Stimulated activated naive CD4-positive, alpha-beta T cell (primary cell): ENCODE measurements at regions not wholly inside any gene's neighbourhood (a gene's known extent, or its start where the extent isn't known, plus 50 kb on each side); places are given as distances from the start of the nearest gene placed in this dataset.
"Not testable (repeated sequence)": the region's sequence is repeated elsewhere in the genome, so short reads cannot be mapped to it uniquely, and the experiment has no call there.

ENCODE experiments used
- DNase-seq, 6 experiments: peaks; one replicate each; lab custom pipeline; 2025; lab: John Stamatoyannopoulos, UW

DNA sequence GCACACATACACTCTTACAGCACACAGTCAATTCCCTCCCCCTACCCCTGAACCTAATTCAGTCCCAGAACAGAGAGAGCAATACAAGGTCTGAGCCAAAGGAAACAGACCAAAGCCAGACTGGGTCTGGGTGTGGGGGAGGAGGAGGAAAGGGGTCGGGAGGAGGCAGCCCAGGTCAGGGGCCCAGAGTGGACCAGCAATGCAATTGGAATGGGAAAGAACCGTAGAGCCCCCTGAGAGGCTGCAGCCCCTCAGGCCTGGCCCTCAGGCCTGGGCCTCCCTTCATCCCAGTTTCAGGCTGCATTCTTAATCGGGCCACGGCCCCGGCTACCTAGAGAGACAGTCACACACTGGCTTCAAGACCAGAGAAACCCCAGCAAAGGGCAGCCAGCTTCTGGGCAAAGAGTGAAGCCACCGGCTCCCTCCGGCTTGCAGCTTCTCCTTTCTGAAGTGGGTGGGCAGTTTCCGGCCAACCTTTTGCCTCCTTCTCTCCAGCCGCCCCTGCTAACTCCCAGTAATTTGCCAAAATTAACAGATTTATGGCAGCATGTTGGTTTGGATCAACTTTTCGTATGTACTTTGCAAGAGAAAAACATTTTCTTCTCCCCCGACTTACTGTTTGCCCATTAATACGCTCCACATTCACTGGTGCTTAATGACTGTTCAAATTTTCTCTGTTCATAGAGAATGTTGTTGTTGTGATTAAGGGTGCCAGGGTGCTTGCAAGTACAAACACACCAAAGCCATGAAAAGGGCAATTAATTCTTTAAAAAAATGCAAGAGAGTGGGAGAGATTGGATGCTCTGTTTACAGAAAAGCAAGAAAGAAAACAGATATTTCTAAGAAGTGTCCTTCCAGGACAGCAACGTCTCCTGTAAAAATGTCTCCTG is 488.3 kb downstream of the MN1 start:
- DNase-seq, result no peak

DNA sequence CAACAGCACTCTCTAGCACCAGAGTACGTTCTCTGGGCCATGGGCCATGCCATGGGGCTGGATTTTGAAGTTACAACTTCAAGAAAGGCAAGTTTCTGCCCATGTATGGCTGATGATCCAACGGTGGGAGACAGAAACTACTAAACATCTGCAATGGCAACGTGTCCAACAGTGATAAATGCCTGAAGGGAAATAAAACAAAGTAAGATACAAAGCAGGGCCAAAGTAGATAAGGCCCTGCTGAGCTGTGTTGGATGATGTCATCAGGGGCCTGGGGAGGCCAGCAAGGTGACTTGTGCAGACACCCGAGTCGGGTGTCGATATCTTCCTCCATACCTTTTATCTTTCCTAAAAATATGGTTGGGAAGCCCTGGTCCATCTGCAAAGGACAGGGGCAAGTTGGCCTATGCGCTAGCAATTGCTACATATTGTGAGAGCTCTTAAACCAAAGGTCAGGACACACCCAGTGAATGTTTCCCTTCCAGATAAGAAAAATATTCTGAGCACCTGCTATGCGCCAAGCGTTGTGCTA is 487.2 kb downstream of the MN1 start:
- no peak for DNase-seq

DNA sequence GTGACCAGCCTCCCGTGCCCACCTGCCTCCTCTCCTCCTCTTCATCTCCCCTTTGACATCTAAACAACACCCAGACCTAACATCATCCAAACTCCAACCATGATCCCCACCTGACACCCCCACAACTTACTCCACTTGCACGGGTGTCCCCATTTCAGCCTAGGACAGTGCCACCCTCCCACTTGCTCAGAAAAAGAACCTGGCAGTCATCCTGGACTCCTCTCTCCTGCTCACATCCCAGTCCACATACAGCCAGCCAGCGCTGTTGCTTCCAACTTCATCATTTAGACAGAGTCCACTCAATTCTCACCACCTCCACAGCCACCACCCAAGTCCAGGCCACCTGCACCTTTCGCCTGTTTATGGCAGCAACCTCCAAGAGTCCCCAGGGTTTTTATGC is 485.7 kb downstream of the MN1 start:
- no peak for DNase-seq

DNA sequence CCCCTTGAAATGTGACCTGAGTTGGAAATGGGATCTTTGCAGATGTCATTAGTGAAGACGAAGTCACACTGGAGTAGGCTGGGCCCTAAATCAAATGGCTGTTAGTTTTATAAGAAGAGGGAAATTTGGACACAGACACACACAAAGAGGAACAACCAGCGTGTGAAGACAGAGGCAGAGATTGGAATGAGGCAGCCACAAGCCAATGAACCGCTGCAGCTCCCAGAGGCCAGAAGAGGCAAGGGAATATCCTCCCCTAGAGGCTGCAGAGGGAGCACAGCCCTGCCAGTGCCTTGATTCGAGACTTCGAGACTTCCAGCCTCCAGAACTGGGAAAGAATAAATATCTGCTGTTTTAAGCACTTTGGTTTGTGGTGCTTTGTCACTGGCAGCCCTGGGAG is 484.5 kb downstream of the MN1 start:
- no peak for DNase-seq

DNA sequence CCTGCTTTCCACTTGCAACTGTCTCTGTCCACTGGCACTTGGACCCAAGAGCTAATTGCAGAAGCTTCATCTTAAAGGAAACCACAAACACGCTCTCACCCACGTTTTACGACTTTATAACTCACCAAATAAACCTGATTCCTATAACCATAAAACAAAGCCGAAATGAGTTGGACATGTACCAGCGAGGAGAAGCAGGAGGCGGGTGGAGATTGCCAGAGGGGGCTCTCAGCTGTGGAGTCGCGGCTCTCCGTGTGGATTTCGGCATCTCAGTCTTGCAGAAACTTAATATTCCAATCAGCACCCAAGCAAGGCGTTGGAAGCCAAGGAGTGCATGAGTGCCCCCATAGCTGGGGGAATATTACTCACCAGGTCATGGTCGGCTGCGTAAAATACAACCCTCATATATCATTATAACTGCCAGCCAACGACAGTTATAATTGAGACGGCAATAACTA is 483.6 kb downstream of the MN1 start:
- no peak for DNase-seq

DNA sequence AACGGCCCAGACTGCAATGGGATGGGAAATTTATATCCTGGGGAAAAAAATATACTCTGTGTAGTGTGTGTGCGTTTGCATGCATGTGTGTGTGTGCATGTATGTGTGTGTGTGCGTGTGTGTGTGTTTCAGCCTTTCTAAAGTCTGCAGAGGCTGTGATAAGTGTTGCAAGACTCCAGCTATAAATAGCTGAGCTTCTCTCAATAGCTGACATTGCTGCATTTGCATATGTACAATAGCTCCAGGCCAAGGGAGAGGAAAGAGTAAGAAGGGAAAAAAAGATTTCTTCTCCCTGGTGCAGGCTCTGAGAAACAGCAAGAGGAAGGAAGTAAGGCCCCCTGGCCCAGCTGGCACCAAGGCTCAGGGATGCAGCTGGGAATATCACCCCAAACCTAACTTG is 483.0 kb downstream of the MN1 start:
- DNase-seq, result no peak

DNA sequence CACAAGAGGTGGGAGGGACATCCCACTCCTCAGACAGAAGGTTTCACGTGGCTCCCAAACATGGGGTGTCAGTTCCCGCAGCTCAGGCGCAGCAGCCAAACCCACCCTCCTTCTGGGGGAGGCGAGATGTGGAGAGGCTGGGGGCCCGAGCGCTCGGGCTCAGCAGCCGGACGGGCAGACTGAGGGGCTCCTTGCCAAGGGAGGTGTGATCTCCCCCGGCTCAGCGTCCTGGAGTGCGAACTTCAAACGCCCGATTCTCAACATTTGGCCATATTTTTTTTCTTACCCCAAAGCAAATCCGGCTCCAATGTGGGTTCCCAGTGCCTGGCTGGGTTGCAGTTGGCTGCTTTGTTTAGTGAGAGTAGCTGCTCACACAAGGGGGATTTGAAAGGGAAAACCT is 477.9 kb downstream of the MN1 start:
- no peak for DNase-seq

DNA sequence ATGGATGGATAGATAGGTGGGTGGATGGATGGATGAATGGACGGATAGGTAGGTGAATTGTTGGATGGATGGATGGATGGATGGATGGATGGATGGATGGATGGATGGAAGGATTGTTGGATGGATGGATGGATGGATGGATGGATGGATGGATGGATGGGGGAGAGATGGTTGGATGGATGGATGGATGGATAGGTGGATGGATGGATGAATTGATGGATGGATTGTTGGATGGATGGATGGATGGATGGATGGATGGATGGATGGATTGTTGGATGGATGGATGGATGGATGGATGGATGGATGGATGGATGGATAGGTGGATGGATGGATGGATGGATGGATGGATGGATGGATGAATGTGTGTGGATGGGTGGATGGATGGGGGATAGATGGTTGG is 476.6 kb downstream of the MN1 start:
- DNase-seq, result not testable (repeated sequence)

DNA sequence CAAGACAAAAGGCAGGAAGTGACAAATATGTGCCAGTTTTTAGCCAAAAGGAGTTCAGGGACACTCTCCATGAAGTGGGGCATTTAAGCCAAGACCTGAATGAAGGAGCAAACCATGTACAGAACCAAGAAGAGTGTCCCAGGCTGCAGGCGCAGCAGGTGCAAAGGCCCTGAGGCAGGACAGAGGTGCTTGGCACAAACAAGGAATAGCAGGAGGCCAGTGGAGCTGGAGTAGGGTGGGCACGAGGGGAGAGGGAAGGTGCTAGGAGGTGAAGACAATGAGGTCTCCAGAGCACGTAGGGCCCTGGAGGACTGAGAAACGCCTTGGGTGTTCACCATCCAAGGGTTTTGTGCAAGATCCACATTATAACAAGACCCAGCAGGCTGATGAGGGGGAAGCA is 474.1 kb downstream of the MN1 start:
- DNase-seq, result no peak

DNA sequence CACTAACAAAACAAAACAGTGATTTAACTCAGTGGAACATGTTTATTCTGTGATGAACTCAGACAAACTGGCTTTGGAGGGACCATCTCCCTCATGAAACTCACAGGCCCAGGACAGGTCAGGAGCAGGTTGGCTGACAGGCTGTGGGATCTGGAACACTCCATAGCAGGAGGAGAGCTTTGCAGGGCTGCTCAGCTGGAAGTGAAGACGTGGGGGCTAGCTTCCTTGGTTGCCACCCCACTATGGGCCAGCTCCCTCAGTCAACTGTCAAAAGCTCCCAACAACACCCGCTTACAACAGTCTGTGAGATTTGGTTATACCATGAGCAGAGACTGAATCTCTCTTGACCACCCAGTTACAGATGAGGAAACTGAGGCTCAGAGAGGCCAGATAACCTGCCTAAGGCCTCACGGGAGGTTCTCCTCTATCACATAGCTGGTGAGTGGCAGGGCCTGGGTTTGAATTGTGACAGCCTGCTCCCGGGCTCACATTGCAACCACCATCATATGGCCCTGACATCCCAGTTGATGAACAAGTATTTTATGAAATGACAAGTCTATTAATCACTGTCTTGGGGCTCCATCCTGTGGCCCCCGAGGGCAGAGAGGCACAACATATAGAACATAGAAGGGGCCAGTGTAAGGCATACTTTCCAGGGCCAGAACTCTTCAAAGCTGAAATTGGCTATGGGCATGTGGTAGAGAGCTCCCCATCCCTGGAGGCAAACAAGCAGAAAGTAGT is 473.4 kb downstream of the MN1 start:
- no peak for DNase-seq

DNA sequence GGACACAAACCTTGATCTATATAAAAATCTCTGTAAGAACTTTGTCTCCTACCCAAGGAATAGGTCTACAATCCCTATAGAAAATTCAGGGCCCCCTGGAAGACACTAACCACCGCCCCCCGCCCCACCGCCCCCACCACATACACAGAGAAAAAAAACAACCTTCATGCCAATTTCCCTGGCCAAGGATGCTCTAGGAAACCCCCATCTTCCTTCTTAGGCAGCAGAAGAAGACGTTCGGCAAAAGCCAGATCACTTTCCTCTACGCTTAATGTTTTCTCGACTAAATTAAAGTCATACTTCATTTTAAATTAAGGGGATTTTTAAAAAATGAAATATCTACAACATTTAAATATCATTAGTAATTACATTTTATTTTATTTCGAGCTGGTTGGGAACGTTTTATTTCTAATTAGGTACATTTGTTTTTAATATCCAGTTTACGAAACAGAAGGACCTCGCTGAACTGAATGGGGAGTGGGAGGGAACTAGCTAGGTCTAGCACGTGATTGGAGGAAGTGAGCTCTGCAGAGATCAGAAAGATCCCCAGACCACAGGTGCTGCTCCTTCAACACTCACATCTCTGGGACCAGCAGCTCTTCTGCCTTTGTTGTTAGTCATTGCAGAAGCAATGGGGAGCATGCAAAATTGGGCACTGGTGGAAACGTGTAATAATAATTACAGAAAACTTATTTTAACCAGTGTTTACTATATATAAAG is 472.3 kb downstream of the MN1 start:
- peak in 1 of 6 experiments; percentile 2 for DNase-seq

DNA sequence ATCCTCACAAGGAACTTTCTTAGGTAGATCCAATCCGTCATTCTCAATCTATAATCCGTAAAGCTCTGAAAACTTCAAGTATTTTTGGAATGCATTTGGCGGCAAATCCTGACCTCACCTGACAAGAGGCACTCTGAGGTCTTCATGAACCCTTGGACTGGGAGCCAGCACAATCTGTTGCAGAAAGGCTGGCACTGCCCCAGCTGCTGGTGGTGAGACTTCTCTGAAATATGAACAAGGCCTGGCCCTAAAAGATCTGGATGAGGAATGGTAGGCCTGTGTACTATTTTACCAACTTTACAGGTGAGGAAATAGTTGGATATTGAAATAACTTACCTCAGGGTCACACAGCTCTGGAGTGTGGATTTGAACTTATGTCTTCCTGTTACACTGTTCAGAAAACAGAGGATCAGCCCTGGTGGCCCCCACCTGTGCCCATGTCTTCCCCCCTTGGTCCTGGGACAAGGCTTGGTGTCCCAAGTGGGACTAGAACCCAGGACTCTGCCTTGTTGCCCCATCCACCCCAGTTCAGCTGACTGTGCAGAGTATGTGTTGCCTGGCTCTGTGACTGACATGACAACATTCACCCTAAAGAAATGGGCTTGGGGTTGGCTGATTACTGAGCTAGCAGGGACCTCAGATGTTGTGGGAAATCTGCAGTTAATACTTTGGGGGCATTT is 471.4 kb downstream of the MN1 start:
- DNase-seq, result no peak

DNA sequence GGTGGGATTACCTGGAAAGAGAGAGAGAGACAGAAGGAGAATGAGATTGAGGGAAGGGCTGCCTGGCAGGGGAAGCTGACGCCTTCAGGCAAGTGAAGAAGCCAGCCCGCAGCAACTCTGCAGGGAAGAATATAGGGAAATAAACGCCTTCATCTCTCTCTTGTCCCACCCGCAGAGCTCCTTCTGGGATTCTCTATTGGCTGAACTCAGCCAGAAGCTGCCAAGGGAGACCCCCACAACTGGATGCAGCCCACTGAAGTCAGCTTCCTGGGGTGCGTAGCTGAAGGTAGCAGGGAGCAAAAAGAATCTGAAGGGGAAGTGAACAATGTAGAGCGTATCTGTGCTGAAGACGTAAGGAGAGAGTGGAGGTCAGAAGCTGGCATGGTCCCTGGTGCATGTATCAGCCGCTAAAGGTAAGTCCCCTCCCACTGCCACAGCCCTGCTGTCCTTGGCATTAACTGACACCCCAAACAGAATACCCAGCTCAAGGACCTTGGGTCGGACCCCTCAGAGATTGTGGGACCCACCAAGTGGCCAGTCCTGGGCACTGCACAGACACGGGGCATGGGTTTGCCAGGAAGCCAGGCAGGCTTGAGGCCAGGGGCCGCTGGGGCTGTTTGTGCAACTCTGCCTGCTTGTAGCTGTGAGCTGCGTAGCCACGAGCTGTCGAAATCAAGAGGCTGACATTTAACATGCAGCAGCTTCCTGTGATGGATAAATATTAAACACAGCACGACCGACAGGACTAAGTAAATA is 469.9 kb downstream of the MN1 start:
- no peak for DNase-seq

DNA sequence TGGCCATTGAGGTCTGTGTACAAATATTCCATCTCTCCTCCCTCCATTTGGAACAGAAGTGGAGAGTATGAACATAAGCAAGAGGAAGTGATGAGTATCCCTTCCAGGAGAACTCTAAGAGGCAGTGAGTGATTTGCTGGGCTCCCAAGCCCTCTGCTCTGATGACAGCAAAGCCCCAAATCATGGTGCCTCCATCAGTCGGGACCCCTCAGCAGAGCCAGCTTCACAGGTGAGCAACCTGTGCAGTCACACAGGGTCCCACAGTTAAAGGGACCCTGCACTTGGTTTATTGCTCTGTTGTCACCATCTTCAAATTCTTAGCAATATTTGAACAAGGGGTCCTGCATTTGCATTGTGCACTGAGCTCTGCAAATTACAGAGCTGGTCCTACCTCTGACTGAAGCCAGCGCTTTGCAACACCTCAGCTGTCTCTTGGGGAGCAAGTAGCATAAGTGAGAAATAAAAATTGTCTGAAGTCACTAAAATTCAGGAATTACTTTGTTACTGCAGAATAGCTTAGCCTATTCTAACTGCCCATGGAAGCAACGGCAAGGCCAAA is 466.4 kb downstream of the MN1 start:
- DNase-seq, result no peak

DNA sequence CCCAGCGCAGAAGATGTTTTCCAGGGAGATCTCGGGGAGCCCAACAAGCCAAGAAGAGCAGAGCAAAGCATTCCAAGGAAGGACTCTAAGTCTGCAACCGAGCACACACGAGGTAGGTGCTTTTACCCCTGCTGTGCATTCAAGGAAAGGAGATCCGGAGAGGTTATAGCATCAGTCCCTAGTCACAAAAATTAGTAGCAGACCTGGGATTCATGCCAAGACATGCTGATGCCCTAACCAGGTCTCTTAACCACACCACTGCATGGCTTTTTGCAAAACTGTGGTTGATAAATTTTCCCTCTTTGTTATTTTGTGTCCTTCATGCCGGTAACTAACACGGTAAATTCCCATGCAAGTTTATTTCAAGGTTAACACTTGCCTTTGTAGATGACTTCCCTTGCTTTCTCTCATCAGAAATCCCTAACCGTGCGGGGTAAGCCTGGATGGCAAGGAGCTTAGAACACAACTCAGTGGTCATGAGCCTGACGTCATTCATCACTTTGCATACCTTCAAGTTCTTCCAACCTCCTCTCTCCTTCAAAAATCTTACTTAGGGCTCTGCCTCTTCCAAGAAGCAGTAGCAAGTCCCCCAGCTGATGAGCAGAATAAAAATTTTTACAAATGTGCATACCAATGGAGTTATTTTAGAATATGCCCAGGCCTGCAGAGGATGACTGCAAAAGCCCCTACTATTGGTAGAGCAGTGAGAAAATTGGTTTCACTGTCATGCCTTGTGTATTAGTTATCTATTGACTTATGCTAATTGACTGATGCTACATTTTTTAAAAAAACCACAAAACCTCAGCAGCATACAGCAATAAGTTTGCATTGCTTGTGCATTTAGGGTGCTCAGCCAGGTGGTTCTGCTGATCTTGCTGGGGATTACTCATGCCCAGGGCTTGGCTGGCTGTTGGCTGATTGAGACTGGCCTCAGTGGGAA is 465.1 kb downstream of the MN1 start:
- no peak for DNase-seq

DNA sequence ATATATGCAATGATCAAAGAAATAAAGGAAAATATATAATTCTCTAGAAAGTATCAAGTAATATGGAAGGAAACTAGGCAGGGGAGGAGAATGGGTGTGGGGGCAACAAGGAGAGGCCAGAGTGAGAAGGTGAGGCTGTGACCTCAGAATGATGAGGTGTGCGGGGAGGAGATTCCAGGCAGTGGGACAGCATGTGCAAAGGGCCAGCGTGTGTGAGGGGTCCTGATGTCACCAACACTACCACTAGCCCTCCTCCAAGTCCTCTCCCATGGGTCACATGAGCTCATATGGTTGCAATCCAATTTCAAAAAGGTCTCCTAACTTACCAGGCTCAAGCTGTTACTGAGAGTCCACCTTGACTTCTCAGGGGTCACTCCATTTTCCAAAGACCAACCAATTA is 463.9 kb downstream of the MN1 start:
- no peak for DNase-seq

DNA sequence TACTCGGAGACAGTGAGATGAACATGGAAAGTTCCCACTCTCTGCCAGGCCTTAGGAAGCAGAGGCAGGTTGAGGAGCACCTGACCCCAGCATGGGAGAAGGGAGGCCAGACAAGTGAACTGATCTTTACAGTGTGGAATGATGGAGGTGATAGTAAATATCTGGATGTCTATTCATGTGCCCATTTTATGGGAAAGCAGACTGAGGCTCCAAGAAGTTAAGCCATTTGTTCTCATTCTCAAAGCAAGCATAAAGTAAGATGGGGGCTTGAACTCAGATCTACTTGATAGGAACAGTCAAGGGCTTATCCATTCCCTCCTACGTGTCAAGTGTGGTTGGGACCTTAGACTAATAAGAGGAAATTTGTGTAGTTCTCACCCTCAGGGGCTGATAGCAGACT is 461.5 kb downstream of the MN1 start:
- no peak for DNase-seq

DNA sequence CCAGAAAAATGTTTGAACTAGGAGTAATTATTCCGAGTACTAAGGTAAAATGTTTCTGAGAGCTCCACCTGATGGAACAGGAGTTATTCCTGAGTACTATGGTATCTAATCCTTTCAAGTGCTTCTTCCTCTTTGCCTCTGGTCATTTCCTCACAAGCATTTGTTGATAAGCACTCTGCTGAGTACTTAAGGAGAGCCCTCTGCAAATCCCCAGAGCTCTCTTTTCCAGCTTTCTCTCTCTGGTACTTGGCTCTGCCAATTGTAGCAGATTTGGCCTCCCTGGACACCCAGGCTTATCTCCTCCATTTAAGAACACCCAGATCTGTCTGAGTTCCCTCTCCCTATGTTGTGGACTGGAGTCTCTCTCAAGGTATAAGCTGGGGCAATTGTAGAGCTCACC is 457.0 kb downstream of the MN1 start:
- DNase-seq, result no peak

DNA sequence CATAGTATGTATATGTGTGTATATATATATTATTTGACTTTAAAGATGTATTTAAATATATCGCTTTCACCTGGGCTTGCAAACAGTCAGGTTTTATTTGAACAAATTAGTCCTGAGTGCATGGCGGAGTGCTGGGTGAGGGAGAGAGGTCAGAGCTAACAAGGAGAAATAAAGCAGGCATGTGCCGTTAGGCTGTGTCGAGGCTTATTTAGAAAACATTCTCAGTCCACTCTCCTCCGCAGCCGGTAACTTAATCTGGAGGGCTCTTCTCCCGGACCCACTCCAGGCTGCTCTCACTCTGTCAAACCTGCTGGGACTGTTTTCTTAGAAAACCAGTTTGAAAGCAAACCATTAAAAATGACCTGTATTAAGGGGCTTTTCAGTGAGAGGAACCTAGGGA is 455.9 kb downstream of the MN1 start:
- no peak for DNase-seq

DNA sequence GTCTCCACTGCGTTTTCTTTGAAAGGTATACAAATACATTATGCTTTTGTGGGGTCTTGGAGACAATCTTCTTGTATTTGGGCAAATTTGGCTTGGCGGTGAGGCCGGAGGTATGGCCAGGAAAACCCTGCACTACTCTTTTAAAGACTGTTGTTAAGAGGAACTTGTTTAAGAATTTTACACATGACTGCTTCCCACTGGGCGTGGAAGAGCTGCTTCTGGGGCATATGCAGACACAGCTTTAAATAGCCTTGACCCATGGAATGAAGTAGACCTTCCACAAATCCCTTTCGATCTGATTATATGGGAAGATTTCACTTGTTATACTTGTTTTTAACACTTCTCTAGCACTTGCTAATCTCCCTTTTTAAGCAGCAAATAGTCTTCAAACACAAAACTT is 453.6 kb downstream of the MN1 start:
- no peak for DNase-seq
